HG03521 (cell line): ENCODE measurements at regions not wholly inside any gene's neighbourhood (a gene's known extent, or its start where the extent isn't known, plus 50 kb on each side); places are given as distances from the start of the nearest gene placed in this dataset.

Source experiments
- ATAC-seq: cut with Tn5 transposase; IDR thresholded peaks from one replicate; pipeline ENCODE4 v1.9.1; 2021; ENCODE audit warnings: mild to moderate bottlenecking, moderate library complexity; ENCODE audit not compliant: unreplicated experiment

DNA sequence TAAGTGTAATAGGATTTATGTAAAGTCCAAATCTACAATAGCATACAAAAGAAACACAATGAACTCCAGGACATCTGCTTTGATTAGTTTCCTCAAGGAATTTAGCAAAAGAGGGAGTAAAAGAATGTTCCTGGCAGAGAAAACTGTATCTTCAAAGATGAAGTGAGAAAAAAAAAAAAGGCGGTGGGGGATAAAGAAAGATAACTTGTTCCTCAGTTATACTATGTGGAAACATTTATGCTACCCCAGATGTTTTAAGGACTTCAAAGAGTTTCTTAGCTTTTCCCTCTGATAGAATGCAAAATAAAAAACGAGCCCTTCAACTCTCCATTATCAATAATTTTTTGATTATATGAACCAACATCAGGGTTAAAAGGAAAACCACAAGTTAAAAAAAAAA lies 908.9 kb upstream of the ADGRL2 start:
- no peak for ATAC-seq

DNA sequence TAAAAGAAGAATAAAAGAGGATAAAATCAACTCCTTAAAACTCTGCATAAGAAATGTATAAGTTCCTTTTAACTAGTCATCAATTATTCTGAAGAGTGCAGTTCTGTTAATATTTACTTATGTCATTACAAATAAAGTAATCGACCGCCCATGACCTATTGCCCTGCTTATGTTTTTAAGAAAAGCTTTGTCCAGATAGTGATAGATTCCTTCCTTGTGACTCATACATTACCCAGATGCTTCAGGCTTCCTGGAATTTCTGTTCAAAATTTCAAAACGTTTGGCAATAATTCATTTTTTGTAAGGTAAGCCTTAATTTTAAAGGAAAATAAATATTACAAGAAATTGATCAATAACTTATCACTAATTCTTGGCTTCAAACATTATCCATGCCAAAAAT lies 918.2 kb upstream of the ADGRL2 start:
- ATAC-seq: no peak

GRCh38 chr1:80878343-80878742 lies 922.4 kb upstream of the ADGRL2 start:
- ATAC-seq: no peak

DNA sequence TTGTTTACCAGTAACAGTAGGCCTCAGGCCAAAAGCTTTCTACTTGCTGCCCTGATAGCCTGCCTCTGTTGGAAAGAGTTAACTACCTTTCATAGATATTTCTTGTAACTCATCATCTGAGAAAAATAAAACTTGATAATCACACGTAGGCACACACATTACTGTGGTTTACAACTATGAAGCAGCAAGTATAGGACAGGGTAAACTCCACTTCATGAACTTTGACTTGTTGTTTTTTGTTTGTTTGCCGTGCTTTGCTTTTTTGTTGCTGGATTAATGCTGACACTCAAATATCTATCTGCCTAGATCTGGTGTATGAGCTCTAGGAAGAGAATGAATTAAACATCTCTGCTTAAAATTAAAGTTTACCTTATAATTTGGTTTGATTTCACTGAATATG lies 924.7 kb upstream of the ADGRL2 start:
- ATAC-seq: no peak

GRCh38 chr1:80869299-80869698 lies 931.4 kb upstream of the ADGRL2 start:
- no peak for ATAC-seq

DNA sequence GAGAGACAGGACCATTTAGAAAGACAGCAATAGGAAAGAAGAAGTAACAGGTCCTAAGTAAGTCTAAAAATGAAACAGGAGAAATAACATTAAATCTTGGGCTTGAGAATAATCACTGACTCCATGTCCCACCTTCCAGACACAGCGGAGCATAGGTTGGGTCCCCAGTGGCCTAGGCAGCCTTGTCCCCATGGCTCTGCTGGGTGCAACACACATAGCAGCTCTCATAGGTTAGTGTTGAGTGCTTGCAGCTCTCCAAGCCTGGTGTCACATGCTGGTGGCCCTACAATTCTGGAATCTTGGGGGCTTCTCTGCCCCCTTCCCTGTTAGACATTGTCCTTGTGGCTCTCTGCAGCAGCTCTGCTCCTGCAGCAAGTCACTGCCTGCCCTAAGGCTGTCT lies 952.8 kb upstream of the ADGRL2 start:
- ATAC-seq: no peak

DNA sequence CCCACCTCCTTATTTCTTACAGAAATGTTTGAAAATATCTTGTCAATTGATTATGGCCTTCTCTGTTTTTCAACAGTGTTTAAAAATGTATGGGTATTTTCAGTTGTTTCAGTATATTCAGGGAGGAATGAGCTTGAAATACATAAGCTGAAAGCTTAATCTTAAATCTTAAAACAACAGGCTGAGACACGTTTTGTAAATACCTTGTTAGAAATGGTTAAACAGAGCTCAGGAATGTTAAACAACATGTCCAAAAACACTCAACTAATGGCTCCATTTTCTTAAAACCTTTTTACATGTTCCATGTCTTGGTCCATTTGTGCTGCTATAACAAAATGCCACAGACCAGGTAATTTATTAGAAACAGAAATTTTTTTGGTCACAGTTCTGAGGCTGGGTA lies 953.8 kb upstream of the ADGRL2 start:
- ATAC-seq: no peak

DNA sequence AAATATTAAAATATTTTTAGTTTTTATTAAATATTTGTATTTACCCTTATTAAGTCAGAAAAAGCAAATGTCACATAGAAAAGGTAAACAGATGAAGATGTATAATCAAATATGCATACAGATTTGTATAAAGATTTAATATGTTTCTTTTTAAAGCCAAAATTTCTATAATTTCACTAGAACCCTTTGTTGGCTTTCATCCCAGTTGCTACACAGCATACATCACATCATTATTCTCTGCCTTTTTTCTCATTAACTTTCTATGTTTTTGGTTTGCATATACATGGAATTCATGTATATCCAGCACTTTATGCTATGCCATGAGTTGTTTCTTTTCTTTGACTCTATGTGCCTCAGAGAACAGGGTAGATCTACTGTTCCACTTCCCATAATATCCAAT lies 957.9 kb upstream of the ADGRL2 start:
- no peak for ATAC-seq

DNA sequence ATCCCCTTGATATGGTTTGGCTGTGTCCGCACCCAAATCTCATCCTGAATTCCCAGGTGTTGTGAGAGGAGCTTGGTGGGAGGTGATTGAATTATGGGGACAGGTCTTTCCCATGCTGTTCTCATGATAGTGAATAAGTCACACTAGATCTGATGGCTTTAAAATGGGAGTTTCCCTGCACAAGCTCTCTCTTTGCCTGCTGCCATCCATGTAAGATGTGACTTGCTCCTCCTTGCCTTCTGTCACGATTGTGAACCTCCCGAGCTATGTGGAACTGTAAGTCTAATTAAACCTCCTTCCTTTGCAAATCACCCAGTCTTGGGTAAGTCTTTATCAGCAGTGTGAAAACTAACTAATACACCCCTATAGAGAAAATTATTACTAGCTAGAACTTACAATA lies 959.5 kb upstream of the ADGRL2 start:
- ATAC-seq: no peak

- ATAC-seq: no peak
Measured at GRCh38 chr1:80837066-80837465, 963.7 kb upstream of the ADGRL2 start.

- ATAC-seq: no peak
Measured at GRCh38 chr1:80836505-80836904, 964.2 kb upstream of the ADGRL2 start.

DNA sequence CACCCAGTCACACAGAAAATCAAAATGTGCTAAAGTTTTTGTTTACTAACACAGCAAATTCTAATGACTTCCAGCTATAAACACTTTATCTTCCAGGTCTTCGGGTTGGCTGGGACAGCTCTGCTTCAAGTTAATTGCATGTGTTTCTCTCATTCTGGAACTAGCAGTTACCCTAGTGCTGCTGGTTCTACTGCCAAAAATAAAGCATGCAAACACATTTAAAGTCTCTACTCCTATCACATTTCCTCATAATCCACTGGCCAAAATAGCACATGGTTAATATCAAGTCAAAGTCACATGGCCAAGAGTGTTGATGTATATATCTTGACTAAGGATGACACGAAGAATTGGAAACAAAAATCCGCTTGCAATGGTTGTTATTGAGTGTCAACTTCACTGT lies 973.1 kb upstream of the ADGRL2 start:
- no peak for ATAC-seq

- ATAC-seq: no peak
Measured at GRCh38 chr1:80825067-80825466, 975.7 kb upstream of the ADGRL2 start.

DNA sequence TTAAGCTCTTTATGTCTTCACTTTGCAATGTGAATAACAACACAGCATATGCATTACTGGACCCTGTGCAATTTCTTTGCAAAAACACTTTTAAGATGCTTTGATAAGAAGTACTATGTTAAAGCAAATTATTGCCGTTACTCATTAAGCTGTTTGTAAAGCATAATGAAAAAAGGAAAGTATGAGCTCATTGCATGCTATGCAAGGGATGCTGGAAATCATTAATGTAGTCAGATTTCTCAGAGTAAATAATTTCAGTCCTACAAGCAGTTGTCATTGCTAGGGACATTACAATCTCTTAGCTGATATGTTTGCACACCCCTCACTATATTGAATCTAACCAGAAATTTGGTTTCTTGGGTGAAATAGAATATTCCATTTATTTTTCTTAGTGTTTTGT lies 982.5 kb upstream of the ADGRL2 start:
- no peak for ATAC-seq

- no peak for ATAC-seq
Measured at GRCh38 chr1:80807981-80808380, 992.8 kb upstream of the ADGRL2 start.

GRCh38 chr1:80806431-80806830 lies 994.3 kb upstream of the ADGRL2 start:
- ATAC-seq: no peak

GRCh38 chr1:80801695-80802094 lies 999.0 kb upstream of the ADGRL2 start:
- ATAC-seq: no peak

DNA sequence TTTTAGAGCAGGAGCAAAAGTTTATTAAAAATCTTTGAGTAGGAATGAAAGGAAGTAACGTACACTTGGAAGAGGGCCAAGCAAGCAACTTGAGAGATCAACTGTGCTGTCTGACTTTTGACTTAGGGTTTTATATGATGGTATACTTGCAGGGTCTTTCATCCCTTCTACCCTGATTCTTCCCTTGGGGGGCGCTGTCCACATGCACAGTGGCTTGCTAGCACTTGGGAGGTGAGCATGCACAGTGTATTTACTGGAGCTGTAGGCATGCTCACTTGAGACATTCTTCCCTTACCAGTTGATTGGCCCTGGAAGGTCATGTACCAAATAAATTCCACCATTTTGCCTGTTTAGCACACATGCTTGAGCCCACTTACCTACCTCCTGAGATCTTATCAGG lies 1001.3 kb upstream of the ADGRL2 start:
- ATAC-seq: no peak

- ATAC-seq: no peak
Measured at GRCh38 chr1:80779275-80779674, 1021.5 kb upstream of the ADGRL2 start.

DNA sequence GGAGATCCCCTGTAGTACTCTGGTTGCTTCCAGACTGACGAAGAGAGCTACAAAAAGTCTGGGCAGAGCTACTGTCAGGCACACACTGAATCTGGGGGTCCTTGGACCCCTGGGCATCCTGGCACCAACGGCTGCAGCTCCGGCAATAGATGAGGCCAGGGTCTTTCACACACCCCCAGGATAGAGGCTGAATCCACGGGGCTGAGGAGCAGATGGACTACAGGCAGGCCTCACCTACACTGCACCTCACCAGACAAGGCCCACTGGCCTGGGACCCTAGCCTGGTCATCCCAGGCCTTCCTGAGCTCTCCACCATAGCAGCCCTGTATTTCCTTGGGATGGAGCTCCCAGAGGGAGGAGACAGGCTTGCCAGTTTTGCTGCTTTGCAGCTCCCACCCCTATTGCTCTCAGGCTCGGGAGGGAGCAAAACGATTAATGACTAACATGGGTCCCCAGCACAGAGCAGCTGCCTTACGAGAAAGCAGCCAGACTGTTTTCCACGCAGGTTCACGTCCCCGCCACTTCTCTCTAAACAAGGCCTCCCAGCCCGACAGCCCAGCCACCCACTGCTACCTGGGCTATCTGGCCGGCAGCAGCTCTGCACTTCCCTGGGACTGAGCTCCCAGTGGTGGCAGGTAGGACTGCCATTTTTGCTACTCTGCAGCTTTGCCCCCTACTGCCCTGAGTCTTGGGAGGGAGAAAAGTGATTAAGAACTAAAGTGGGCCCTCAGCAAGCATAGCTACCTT lies 1022.5 kb upstream of the ADGRL2 start:
- ATAC-seq: no peak

GRCh38 chr1:80776266-80776665 lies 1024.5 kb upstream of the ADGRL2 start:
- ATAC-seq: no peak

DNA sequence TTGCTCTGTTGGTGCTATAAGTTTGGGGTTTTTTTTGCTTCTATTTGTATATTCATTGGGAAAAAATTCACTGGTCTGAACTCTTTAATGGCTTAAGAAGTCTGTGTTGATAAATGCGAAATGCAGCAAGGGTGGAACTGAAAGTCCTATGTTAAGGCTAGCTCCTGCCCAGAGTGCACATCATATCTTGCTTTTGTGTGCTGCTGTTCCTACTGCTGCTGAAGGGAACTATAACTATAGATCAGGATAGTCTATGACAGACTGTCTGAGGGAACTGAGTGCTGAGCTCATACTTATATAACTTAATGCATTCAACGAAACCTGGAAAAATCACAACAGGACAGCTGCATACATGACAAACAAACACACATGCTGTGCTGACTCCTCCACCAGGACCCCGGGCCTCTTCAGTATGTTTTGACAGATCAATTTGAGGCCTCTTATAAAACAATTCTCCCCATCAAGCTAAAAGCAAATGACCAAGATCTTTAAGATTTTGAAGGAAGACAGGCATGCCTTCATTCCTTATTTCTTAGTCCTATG lies 1031.5 kb upstream of the ADGRL2 start:
- no peak for ATAC-seq

DNA sequence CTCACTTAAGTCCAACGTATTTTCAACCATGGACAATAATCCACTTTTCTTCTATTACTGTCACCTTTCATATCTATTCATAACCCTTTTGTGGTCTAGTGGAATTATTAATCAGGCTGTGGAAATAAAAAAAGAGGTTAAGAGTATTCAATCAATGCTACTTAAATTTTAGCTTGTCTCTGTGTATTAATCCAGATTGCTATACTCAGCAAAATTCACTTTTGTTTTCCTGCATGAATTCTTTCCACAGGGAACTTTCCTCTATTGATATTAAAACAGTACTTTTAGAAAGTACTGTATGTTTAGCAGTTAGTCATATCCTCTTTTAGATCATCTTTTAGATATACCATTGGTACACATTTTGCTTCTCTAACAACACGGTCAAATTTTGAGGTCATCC lies 1033.0 kb upstream of the ADGRL2 start:
- no peak for ATAC-seq
